HG03520 (cell line): ENCODE measurements at regions not wholly inside any gene's neighbourhood (a gene's known extent, or its start where the extent isn't known, plus 50 kb on each side); places are given as distances from the start of the nearest gene placed in this dataset.

Experiments
- ATAC-seq: cut with Tn5 transposase; IDR thresholded peaks from one replicate; pipeline ENCODE4 v1.9.1; 2021; ENCODE audit warnings: mild to moderate bottlenecking, moderate library complexity; ENCODE audit not compliant: unreplicated experiment

DNA sequence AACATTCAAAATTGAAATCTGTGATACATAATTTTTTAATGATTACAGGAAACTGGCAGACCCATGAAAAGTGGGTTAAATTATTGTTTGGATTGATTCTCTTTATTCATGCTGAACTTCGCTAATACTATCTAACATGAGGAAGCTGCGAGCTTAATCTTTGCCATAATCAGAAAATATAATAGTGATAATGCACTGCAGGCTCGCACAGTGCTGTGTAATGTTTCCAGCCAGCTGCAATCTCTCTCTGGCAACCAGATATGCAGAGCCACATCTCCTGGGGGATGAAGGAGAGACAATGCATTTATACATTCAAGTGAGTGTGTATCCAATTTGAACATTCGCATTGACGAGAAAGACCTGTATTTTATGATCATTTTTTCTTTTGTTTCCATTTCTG is 669.7 kb upstream of the RGMB start:
- ATAC-seq: no peak

GRCh38 chr5:98104454-98105188 is 668.8 kb upstream of the RGMB start:
- ATAC-seq: no peak

- no peak for ATAC-seq
These were observed 667.8 kb upstream of the RGMB start for GRCh38 chr5:98105681-98106080.

DNA sequence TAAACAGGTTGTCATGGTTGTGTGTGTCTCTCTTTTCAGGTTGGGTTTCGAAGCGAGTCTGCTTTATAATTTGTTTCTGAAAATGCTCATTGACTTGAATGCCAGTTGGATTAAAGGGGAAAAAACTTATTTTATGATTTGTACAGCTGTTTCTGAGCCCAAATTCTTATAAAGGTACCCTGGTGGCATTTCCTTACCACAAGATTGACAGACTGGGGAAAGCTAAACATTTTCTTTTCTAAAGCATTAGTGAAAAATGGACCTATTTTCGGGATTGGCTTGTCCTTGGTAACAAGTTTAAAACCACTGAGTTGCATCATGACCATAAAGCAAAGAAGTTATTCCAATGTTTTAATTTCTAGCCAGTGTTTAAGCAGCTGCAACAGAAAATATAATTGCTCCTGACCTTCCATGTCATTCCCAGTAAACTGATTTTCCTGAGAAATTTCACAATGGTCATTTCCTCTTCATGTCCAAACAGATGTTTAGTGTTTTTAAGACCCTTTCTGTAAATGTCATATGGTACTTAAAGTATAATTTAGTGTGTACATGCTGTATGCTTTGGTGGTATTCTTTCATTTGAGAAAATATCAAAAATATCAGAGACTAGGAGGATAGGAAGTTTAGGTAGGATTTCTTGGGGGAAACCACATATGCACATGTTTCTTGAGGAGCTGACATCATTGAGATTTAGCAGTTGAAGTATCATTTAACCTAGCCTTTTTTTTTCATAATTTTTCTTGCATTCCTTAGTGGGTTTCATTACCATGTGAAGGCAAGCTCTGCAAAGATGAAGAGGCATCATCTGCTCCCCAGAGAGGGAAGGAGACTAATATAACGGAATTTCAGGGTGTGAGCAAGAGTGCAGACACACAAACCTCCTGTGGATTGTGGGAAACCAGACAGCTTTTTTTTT is 667.1 kb upstream of the RGMB start:
- ATAC-seq: no peak

GRCh38 chr5:98108497-98108896 is 665.0 kb upstream of the RGMB start:
- no peak for ATAC-seq

DNA sequence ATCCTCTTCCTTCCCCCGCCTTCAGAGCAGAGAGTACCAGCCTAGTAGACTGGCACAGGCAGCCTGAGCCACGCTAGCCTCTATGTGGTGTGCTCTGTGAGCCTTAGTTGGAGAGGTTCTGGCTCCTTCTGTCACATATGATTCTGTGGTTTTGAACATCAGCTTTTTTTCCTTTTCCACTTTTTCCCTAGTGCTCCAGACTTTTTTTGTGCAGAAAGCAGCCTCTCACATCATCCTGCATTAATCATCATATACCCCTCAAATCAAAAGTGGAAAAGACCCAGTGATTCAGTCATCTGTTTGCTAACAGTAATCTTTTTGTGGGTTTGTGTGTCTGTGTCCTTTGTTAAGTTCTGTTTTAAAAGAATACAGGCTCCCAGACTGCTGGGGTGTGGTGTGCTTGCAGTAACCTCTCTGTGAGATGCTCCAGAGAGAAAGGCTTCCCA is 663.9 kb upstream of the RGMB start:
- no peak for ATAC-seq

DNA sequence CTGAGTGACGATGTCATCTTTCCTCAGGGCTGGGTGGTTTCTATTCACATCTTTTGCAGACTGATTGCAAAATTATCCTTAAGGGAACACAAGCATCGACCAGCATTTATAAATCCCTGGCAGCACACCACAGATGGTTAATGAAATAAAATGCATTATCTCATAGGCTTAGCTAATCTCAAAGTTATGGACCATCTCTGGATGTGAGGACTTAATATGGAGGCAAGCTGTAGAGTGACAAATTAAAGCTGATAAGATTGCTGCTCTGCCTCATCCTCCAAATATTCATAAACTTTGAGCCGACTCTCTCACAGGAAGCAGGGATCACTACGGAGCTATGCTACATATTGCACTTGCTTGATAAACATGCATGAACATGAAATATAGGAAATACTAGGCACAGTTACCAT is 663.2 kb upstream of the RGMB start:
- no peak for ATAC-seq

DNA sequence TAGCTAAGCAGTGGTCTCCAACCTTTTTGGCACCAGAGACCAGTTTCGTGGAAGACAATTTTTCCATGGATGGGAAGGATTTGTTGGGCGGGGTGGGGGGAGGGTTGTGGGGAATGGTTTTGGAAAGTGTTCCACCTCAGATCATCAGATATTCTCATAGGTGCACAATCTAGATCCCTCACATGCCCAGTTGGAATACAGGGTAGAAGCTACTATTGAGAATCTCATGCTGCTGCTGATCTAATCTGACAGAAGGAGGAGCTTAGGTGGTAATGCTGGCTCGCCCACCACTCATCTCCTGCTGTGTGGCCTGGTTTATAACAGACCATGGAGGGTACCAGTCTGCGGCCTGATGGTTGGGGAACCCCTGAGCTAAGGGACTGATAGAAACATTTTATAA is 662.7 kb upstream of the RGMB start:
- ATAC-seq: no peak

GRCh38 chr5:98111686-98112085 is 661.8 kb upstream of the RGMB start:
- ATAC-seq: peak; percentile 50

GRCh38 chr5:98121036-98121936 is 652.2 kb upstream of the RGMB start:
- ATAC-seq: no peak

GRCh38 chr5:98128271-98128670 is 645.2 kb upstream of the RGMB start:
- no peak for ATAC-seq

GRCh38 chr5:98128846-98129245 is 644.6 kb upstream of the RGMB start:
- ATAC-seq: no peak

DNA sequence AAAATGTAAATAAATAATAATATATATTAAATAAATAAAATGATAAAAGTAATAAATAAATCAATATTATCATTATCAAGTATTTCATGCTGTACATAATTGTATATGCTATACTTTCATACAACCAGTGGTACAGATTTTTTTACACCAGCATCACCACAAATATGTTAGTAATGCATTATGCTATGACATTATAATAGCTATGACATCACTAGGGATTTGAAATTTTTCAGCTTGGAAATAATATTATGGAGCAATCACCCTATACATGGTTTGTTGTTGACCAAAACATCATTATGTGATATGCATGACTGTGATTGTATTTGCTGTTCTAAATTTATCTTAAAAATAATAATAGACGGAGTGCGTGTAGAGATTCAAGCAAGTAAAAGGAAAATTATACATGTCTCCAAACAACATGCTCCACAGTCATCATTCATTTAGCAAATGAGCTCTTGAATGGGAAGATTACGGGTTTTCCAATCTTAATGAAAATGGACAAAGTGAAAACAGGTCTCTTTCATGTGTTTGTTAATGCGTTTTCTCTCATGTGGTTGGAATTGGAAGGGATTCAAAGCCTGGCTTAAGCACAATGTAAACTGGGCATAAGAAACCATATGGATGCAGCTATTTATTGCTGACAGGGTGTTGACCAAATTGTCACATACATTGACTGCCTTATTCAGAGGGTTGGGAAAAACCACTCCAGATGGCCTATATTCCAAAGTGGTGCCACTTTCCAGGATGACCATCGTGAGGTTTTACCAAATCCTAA is 643.0 kb upstream of the RGMB start:
- no peak for ATAC-seq

DNA sequence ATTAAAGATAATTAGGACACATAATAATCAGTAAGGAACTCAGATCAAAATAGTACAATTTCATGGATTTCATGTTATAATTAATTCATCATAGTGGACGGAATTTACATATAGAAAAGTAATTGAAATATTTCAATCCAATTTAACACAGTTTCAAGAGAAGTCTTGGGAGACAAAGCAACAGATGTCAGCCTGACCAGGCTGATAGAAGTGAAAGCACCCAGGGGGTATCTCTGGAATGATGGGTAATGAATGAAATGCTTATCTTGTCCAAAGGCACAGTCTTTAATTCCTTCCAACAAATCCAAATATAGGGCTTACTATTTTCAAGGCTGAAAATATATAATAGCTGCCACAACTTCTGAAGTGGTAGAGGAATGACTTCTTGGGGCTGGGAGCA is 629.3 kb upstream of the RGMB start:
- no peak for ATAC-seq

GRCh38 chr5:98144710-98145109 is 628.8 kb upstream of the RGMB start:
- no peak for ATAC-seq

DNA sequence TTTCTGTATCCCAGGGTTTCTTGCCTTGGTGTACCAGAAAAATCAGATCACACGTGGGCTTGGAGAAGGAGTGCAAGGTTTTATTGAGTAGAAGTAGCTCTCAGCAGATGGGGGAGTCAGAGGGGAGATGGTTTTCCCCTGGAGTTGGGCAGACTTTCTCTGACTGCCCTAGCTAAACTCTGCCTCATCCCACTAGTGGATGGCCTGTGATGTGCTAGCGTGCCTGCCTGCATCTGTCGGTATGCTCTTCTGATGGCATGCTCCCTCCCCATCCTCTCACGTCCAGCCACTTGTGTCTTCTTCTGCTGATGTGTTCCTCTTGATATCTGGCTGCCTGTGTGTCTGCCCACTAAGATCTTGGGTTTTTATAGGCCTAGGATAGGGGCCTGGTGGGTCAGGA is 616.1 kb upstream of the RGMB start:
- no peak for ATAC-seq

GRCh38 chr5:98158440-98158839 is 615.0 kb upstream of the RGMB start:
- no peak for ATAC-seq

GRCh38 chr5:98163796-98164493 is 609.5 kb upstream of the RGMB start:
- ATAC-seq: no peak

DNA sequence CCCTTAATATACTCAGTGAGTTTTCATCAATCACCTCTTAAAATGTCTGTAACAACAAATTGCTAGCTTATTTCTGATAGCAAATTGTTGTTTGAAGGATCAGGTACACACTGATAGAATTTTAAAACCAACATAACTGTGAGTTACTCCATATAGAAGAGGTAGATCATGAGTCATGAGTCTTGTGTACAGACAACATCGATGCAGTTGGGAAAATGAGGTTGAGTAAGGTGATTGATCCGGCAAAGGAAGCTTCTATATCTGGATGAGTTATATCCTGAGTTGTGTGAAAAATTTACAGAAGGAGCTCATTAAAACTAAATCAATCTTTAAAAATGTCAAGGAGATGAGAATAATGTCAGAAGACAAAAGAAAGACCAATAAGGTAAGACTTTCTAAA is 604.6 kb upstream of the RGMB start:
- no peak for ATAC-seq

GRCh38 chr5:98170994-98171393 is 602.5 kb upstream of the RGMB start:
- ATAC-seq: no peak
